HG03108 (cell line): ENCODE measurements at regions not wholly inside any gene's neighbourhood (a gene's known extent, or its start where the extent isn't known, plus 50 kb on each side); places are given as distances from the start of the nearest gene placed in this dataset.

Experiments used
- ATAC-seq: cut with Tn5 transposase; IDR thresholded peaks from one replicate; pipeline ENCODE4 v1.9.1; 2021; ENCODE audit warnings: moderate library complexity; ENCODE audit not compliant: unreplicated experiment

- no peak for ATAC-seq
These were observed 155.6 kb downstream of the CD83 start for GRCh38 chr6:14273191-14273590.

GRCh38 chr6:14274016-14274415 lies 156.4 kb downstream of the CD83 start:
- no peak for ATAC-seq

GRCh38 chr6:14274546-14275492 lies 157.2 kb downstream of the CD83 start:
- ATAC-seq, result no peak

GRCh38 chr6:14275493-14275851 lies 157.9 kb downstream of the CD83 start:
- ATAC-seq, result no peak

- no peak for ATAC-seq
These were observed 158.5 kb downstream of the CD83 start for GRCh38 chr6:14276071-14276470.

- ATAC-seq, result peak; percentile 92
These were observed 159.3 kb downstream of the CD83 start for GRCh38 chr6:14276667-14277404.

- ATAC-seq, result peak; percentile 13
These were observed 159.9 kb downstream of the CD83 start for GRCh38 chr6:14277405-14277930.

- ATAC-seq, result no peak
These were observed 160.4 kb downstream of the CD83 start for GRCh38 chr6:14278006-14278405.

GRCh38 chr6:14278446-14278845 lies 160.9 kb downstream of the CD83 start:
- no peak for ATAC-seq

- ATAC-seq, result no peak
These were observed 162.5 kb downstream of the CD83 start for GRCh38 chr6:14280006-14280510.

GRCh38 chr6:14280766-14281293 lies 163.3 kb downstream of the CD83 start:
- no peak for ATAC-seq

- no peak for ATAC-seq
These were observed 164.5 kb downstream of the CD83 start for GRCh38 chr6:14281811-14282660.

GRCh38 chr6:14282854-14283505 lies 165.4 kb downstream of the CD83 start:
- no peak for ATAC-seq

GRCh38 chr6:14283600-14284235 lies 166.1 kb downstream of the CD83 start:
- no peak for ATAC-seq

GRCh38 chr6:14284969-14285590 lies 167.5 kb downstream of the CD83 start:
- ATAC-seq, result no peak

GRCh38 chr6:14286144-14286543 lies 168.6 kb downstream of the CD83 start:
- no peak for ATAC-seq

GRCh38 chr6:14286634-14287428 lies 169.3 kb downstream of the CD83 start:
- ATAC-seq, result no peak

GRCh38 chr6:14287707-14288106 lies 170.1 kb downstream of the CD83 start:
- no peak for ATAC-seq
